Duodenal mucosa (tissue), 2 donors: ENCODE measurements at regions not wholly inside any gene's neighbourhood (a gene's known extent, or its start where the extent isn't known, plus 50 kb on each side); places are given as distances from the start of the nearest gene placed in this dataset.
"Not testable (repeated sequence)": the region's sequence is repeated elsewhere in the genome, so short reads cannot be mapped to it uniquely, and the experiment has no call there.

Experiments used
- H3K27ac ChIP-seq: one replicate; pipeline ENCODE4 v1.7.0; 2013; ENCODE audit warnings: low read depth, low read length
- H3K27me3 ChIP-seq, 2 donors: one replicate each; pipeline ENCODE4 v1.7.0; 2013; ENCODE audit warnings: low read length in 2 of 2, control low read depth in 1 of 2; ENCODE audit not compliant: insufficient read depth in 2 of 2, control insufficient read depth in 1 of 2
- H3K36me3 ChIP-seq, 2 donors: one replicate each; pipeline ENCODE4 v1.7.0; 2013; ENCODE audit warnings: low read length in 2 of 2, control low read depth in 1 of 2; ENCODE audit not compliant: insufficient read depth in 2 of 2, control insufficient read depth in 1 of 2
- H3K4me1 ChIP-seq, 2 donors: one replicate each; pipeline ENCODE4 v1.7.0; 2013; ENCODE audit warnings: low read length in 2 of 2, control low read depth in 1 of 2; ENCODE audit not compliant: insufficient read depth in 2 of 2, control insufficient read depth in 1 of 2
- H3K4me3 ChIP-seq, 2 donors: one replicate each; pipeline ENCODE4 v1.7.0; 2013; ENCODE audit warnings: low read length in 2 of 2, low read depth in 1 of 2
- H3K9ac ChIP-seq, 2 donors: one replicate each; pipeline ENCODE4 v1.7.0; 2013; ENCODE audit warnings: low read length in 2 of 2, low read depth in 1 of 2
- H3K9me3 ChIP-seq, 2 donors: one replicate each; pipeline ENCODE4 v1.7.0; 2013; ENCODE audit warnings: low read length in 2 of 2, control low read depth in 1 of 2; ENCODE audit not compliant: control insufficient read depth in 1 of 2

DNA sequence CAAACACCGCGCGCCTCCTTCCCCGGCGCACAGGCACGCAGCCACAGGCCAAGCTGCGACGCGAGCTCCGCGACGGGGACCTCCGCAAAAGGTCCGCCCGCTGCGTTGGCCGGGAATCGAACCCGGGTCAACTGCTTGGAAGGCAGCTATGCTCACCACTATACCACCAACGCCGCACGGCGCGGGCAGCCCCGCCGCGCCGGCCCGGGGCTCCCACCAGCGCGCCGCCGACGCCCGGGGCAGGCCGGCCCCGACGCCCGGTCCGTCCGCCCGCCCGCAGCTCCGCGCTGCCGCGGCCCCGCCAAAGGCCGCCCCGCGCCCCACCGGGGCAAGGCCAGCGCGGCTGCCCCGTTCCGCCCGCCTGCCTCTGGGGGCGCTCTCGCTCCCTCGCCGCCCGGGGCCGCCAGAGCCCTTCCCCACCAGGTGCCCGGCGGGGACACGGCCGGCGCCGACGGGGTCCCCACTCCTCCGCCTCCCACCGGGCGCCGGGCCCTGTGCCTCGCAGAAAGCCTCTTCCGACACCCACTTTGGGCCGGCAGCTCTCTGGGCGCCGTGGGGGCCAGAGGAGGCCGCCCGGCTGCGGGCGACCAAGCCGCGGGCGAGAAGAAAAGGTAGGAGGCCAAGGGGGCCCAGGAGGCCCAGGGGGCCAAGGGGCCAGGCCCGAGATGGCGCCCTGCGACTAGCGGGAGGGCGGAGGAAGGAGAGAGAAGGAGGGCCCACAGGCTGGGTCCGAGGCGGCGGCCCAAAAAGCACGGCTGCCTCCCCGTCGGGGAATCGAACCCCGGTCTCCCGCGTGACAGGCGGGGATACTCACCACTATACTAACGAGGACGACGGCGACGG is 50.2 kb upstream of the FCGR2A start:
- H3K4me1 ChIP-seq, H3K4me3 ChIP-seq, H3K27ac ChIP-seq, H3K9ac ChIP-seq, H3K27me3 ChIP-seq, H3K36me3 ChIP-seq, H3K9me3 ChIP-seq: not testable (repeated sequence)

DNA sequence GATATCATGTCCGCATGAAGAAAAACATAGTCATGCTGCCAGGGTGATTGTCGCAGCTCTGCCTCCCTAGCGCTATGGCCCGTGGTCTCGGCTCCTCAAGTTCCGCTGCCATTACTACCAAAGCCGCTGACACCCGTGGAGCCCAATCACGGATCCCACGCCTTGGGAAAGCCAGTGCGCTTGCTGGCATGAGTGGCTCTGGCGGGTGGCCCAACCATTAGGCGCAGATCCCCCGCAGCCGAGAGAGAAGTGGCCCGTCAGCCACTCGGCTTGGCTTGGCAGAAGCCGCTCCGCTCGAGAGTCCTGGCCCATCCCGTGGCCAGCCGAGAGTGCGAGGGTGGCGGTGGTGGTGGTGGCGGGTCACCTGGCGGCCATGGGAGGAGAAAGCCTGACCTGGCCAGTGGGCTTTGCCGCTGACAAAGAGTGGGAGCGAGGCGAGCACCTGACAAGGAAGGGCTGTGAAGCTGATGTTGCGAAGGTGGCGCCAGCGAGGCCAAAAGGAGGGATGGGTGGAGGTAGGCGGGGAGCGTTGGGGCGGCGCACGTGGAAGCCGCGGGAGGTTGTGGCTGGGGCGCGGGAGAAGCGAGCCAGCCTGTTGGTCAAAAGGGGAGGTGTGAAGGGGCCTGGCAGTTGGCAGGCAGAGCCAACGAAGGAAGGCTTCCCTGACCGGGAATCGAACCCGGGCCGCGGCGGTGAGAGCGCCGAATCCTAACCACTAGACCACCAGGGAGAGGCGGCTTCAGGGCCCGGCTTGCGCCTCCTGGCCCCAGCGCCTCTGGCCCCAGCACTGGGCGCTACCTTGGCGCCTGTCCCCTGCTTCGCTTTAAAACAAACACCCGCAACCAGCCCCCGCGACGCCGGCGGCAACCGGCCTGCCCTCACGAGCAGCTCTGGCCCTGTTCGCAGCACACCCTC is 51.0 kb upstream of the FCGR2A start:
- not testable (repeated sequence) for H3K27ac ChIP-seq, H3K9me3 ChIP-seq, H3K4me1 ChIP-seq, H3K4me3 ChIP-seq, H3K36me3 ChIP-seq, H3K27me3 ChIP-seq, H3K9ac ChIP-seq

DNA sequence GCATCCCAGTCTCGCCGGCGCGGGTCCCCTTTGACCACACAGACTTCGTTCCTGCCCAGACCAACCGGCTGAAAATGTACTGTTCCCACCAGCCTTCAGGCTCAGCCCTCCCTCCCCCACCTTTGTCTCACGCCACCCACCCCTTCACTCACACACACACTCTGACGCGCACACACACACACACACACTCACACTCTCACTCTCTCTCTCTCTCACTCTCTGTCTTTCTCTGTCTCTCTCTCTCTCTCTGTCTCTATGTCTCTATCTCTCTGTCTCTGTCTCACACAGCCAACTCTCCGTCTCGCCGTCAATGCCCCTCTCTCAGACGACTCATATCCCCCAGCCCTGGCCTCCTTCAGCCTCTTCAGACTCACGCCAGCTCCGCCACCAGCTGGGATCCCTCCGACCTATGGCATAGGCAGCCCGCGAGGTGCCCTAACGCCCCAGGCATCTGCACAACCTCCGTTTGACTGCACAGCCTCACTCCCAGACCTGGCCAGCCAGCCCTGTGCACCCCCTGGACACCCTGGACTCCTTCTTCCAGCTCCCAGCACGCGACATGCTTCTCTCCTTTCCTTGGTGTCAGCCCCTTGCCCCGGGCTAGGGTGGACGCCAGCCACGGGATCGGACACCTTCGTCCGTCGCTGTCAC is 53.4 kb upstream of the FCGR2A start:
- H3K27ac ChIP-seq, H3K9me3 ChIP-seq, H3K4me1 ChIP-seq, H3K4me3 ChIP-seq, H3K9ac ChIP-seq, H3K27me3 ChIP-seq, H3K36me3 ChIP-seq: not testable (repeated sequence)

DNA sequence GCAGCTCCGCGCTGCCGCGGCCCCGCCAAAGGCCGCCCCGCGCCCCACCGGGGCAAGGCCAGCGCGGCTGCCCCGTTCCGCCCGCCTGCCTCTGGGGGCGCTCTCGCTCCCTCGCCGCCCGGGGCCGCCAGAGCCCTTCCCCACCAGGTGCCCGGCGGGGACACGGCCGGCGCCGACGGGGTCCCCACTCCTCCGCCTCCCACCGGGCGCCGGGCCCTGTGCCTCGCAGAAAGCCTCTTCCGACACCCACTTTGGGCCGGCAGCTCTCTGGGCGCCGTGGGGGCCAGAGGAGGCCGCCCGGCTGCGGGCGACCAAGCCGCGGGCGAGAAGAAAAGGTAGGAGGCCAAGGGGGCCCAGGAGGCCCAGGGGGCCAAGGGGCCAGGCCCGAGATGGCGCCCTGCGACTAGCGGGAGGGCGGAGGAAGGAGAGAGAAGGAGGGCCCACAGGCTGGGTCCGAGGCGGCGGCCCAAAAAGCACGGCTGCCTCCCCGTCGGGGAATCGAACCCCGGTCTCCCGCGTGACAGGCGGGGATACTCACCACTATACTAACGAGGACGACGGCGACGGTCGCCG is 57.4 kb upstream of the FCGR2A start:
- not testable (repeated sequence) for H3K9me3 ChIP-seq, H3K4me3 ChIP-seq, H3K4me1 ChIP-seq, H3K9ac ChIP-seq, H3K27me3 ChIP-seq, H3K27ac ChIP-seq, H3K36me3 ChIP-seq

DNA sequence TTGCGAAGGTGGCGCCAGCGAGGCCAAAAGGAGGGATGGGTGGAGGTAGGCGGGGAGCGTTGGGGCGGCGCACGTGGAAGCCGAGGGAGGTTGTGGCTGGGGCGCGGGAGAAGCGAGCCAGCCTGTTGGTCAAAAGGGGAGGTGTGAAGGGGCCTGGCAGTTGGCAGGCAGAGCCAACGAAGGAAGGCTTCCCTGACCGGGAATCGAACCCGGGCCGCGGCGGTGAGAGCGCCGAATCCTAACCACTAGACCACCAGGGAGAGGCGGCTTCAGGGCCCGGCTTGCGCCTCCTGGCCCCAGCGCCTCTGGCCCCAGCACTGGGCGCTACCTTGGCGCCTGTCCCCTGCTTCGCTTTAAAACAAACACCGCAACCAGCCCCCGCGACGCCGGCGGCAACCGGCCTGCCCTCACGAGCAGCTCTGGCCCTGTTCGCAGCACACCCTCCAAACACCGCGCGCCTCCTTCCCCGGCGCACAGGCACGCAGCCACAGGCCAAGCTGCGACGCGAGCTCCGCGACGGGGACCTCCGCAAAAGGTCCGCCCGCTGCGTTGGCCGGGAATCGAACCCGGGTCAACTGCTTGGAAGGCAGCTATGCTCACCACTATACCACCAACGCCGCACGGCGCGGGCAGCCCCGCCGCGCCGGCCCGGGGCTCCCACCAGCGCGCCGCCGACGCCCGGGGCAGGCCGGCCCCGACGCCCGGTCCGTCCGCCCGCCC is 58.1 kb upstream of the FCGR2A start:
- H3K4me3 ChIP-seq, H3K27ac ChIP-seq, H3K36me3 ChIP-seq, H3K9me3 ChIP-seq, H3K27me3 ChIP-seq, H3K4me1 ChIP-seq, H3K9ac ChIP-seq: not testable (repeated sequence)

DNA sequence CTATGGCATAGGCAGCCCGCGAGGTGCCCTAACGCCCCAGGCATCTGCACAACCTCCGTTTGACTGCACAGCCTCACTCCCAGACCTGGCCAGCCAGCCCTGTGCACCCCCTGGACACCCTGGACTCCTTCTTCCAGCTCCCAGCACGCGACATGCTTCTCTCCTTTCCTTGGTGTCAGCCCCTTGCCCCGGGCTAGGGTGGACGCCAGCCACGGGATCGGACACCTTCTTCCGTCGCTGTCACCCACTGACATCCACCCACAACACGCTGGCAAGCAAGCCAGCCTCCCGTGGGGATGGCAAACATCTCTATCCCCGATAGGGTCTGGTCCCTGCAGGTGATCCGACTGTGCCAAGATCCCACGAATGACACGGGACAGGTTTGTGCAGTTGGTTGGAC is 60.5 kb upstream of the FCGR2A start:
- not testable (repeated sequence) for H3K9me3 ChIP-seq, H3K36me3 ChIP-seq, H3K27ac ChIP-seq, H3K27me3 ChIP-seq, H3K9ac ChIP-seq, H3K4me3 ChIP-seq, H3K4me1 ChIP-seq

DNA sequence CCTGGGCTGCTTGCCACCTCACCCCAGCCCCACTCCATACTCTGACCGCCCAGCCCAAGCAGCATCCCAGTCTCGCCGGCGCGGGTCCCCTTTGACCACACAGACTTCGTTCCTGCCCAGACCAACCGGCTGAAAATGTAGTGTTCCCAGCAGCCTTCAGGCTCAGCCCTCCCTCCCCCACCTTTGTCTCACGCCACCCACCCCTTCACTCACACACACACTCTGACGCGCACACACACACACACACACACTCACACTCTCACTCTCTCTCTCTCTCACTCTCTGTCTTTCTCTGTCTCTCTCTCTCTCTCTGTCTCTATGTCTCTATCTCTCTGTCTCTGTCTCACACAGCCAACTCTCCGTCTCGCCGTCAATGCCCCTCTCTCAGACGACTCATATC is 61.0 kb upstream of the FCGR2A start:
- H3K9me3 ChIP-seq, H3K9ac ChIP-seq: not testable (repeated sequence)

DNA sequence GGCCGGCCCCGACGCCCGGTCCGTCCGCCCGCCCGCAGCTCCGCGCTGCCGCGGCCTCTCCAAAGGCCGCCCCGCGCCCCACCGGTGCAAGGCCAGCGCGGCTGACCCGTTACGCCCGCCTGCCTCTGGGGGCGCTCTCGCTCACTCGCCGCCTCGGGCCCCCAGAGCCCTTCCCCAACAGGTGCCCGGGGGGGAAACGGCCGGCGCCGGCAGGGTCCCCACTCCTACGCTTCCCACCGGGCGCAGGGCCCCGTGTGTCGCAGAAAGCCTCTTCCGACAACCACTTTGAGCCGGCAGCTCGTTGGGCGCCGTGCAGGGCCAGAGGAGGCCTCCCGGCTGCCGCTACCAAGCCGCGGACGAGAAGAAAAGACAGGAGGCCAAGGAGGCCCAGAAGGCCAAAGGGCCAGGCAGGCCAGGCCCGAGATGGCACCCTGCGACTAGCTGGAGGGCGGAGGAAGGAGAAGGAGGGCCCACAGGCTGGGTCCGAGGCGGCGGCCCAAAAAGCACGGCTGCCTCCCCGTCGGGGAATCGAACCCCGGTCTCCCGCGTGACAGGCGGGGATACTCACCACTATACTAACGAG is 64.9 kb upstream of the FCGR2A start:
- Histone ChIP-seq H3K27ac (no peak overlapping the region), H3K36me3 (no peaks in the 10 kb centered on the region), H3K4me1 (peaks cover 0 to 7% of the 10 kb centered on the region in 2 donors), H3K27me3 (peaks cover 18 to 23% of the 10 kb centered on the region in 2 donors), H3K4me3 (peak overlapping the region; percentile 69 to 72), H3K9ac (peak overlapping the region in 1 of 2 donors; percentile 57), H3K9me3 (no peaks in the 10 kb centered on the region)

More for the DNA sequence above, 61.0 kb upstream of the FCGR2A start:
- not testable (repeated sequence) for H3K27ac ChIP-seq, H3K36me3 ChIP-seq, H3K4me1 ChIP-seq, H3K4me3 ChIP-seq
- H3K27me3 ChIP-seq: peaks cover 6 to 11% of the 10 kb centered on the region in 2 donors
